T-helper 2 cell treated with Interferon-gamma antibody and Interleukin-4, amounts not matched to agents 5 μg/mL and 100 μg/mL, for 36 hours (primary cell): ENCODE measurements at regions not wholly inside any gene's neighbourhood (a gene's known extent, or its start where the extent isn't known, plus 50 kb on each side); places are given as distances from the start of the nearest gene placed in this dataset.

Source experiments
- DNase-seq: peaks from one replicate; pipeline ENCODE4 v3.0.0; 2021; ENCODE audit warnings: low spot score
- H3K27ac Mint-ChIP-seq: one replicate; pipeline ENCODE4 v1.8.0; 2021; ENCODE audit warnings: mild to moderate bottlenecking, mixed read lengths
- H3K27me3 Mint-ChIP-seq: one replicate; pipeline ENCODE4 v1.8.0; 2021; ENCODE audit warnings: low read depth, mixed read lengths
- H3K36me3 Mint-ChIP-seq: one replicate; pipeline ENCODE4 v1.8.0; 2021; ENCODE audit warnings: low read depth, mixed read lengths
- H3K4me1 Mint-ChIP-seq: one replicate; pipeline ENCODE4 v1.8.0; 2021; ENCODE audit warnings: low read depth, mixed read lengths
- H3K4me3 Mint-ChIP-seq: one replicate; pipeline ENCODE4 v1.8.0; 2022; ENCODE audit warnings: mild to moderate bottlenecking, moderate library complexity, mixed read lengths
- H3K9me3 Mint-ChIP-seq: one replicate; pipeline ENCODE4 v1.8.0; 2021; ENCODE audit warnings: mixed read lengths

- H3K36me3 Mint-ChIP-seq = no peaks in the 10 kb centered on the region
- peaks cover 4% of the 10 kb centered on the region for H3K27me3 Mint-ChIP-seq
- no peak for DNase-seq
- H3K4me1 Mint-ChIP-seq = no peaks in the 10 kb centered on the region
- H3K9me3 Mint-ChIP-seq = no peaks in the 10 kb centered on the region
- no peak overlapping the region for H3K27ac Mint-ChIP-seq
- no peak overlapping the region for H3K4me3 Mint-ChIP-seq
Measured at GRCh38 chr15:39354189-39354588, 226.7 kb upstream of the THBS1 start.

- Mint-ChIP-seq H3K36me3 (no peaks in the 10 kb centered on the region), H3K4me1 (no peaks in the 10 kb centered on the region), H3K27ac (no peak overlapping the region), H3K9me3 (no peaks in the 10 kb centered on the region), H3K4me3 (no peak overlapping the region), H3K27me3 (peaks cover 10% of the 10 kb centered on the region)
- no peak for DNase-seq
Measured at GRCh38 chr15:39357480-39358268, 223.2 kb upstream of the THBS1 start.

- no peak for DNase-seq
- Mint-ChIP-seq H3K4me1 (no peaks in the 10 kb centered on the region), H3K36me3 (no peaks in the 10 kb centered on the region), H3K9me3 (no peaks in the 10 kb centered on the region), H3K4me3 (no peak overlapping the region), H3K27me3 (peaks cover 10% of the 10 kb centered on the region), H3K27ac (no peak overlapping the region)
Measured at GRCh38 chr15:39358441-39359041, 222.3 kb upstream of the THBS1 start.

GRCh38 chr15:39359771-39360170 lies 221.1 kb upstream of the THBS1 start:
- peaks cover 10% of the 10 kb centered on the region for H3K27me3 Mint-ChIP-seq

GRCh38 chr15:39360452-39360851 lies 220.4 kb upstream of the THBS1 start:
- DNase-seq = no peak
- Mint-ChIP-seq H3K4me1 (no peaks in the 10 kb centered on the region), H3K36me3 (no peaks in the 10 kb centered on the region), H3K9me3 (no peaks in the 10 kb centered on the region), H3K27me3 (peaks cover 10% of the 10 kb centered on the region), H3K4me3 (no peak overlapping the region), H3K27ac (no peak overlapping the region)

More at GRCh38 chr15:39359771-39360170, 221.1 kb upstream of the THBS1 start:
- no peak overlapping the region for H3K4me3 Mint-ChIP-seq
- no peaks in the 10 kb centered on the region for H3K4me1 Mint-ChIP-seq
- no peak overlapping the region for H3K27ac Mint-ChIP-seq
- DNase-seq = no peak
- H3K9me3 Mint-ChIP-seq = no peaks in the 10 kb centered on the region
- no peaks in the 10 kb centered on the region for H3K36me3 Mint-ChIP-seq

GRCh38 chr15:39361497-39361896 lies 219.4 kb upstream of the THBS1 start:
- H3K27ac Mint-ChIP-seq = no peak overlapping the region
- H3K9me3 Mint-ChIP-seq = no peaks in the 10 kb centered on the region
- H3K4me1 Mint-ChIP-seq = no peaks in the 10 kb centered on the region
- peaks cover 10% of the 10 kb centered on the region for H3K27me3 Mint-ChIP-seq
- H3K4me3 Mint-ChIP-seq = no peak overlapping the region
- H3K36me3 Mint-ChIP-seq = no peaks in the 10 kb centered on the region
- no peak for DNase-seq

GRCh38 chr15:39362821-39363561 lies 217.9 kb upstream of the THBS1 start:
- H3K27me3 Mint-ChIP-seq = peaks cover 7% of the 10 kb centered on the region
- DNase-seq = no peak
- no peaks in the 10 kb centered on the region for H3K36me3 Mint-ChIP-seq

GRCh38 chr15:39363761-39364586 lies 216.9 kb upstream of the THBS1 start:
- Mint-ChIP-seq H3K27ac (no peak overlapping the region), H3K4me1 (no peaks in the 10 kb centered on the region), H3K36me3 (no peaks in the 10 kb centered on the region), H3K27me3 (peaks cover 7% of the 10 kb centered on the region), H3K9me3 (peaks cover 4% of the 10 kb centered on the region), H3K4me3 (no peak overlapping the region)
- no peak for DNase-seq

More at GRCh38 chr15:39362821-39363561, 217.9 kb upstream of the THBS1 start:
- Mint-ChIP-seq H3K9me3 (no peaks in the 10 kb centered on the region), H3K27ac (no peak overlapping the region), H3K4me1 (no peaks in the 10 kb centered on the region), H3K4me3 (no peak overlapping the region)

- Mint-ChIP-seq H3K9me3 (peaks cover 4% of the 10 kb centered on the region), H3K36me3 (no peaks in the 10 kb centered on the region), H3K27me3 (peaks cover 2% of the 10 kb centered on the region), H3K4me3 (no peak overlapping the region), H3K27ac (no peak overlapping the region), H3K4me1 (no peaks in the 10 kb centered on the region)
- DNase-seq = no peak
Measured at GRCh38 chr15:39364721-39365120, 216.2 kb upstream of the THBS1 start.

- no peak overlapping the region for H3K4me3 Mint-ChIP-seq
- no peaks in the 10 kb centered on the region for H3K36me3 Mint-ChIP-seq
- no peak for DNase-seq
- H3K4me1 Mint-ChIP-seq = no peaks in the 10 kb centered on the region
- H3K27ac Mint-ChIP-seq = no peak overlapping the region
- H3K9me3 Mint-ChIP-seq = peaks cover 4% of the 10 kb centered on the region
- H3K27me3 Mint-ChIP-seq = no peaks in the 10 kb centered on the region
Measured at GRCh38 chr15:39365161-39365560, 215.7 kb upstream of the THBS1 start.

- Mint-ChIP-seq H3K27ac (no peak overlapping the region), H3K9me3 (peaks cover 4% of the 10 kb centered on the region), H3K36me3 (no peaks in the 10 kb centered on the region), H3K4me1 (no peaks in the 10 kb centered on the region), H3K4me3 (no peak overlapping the region), H3K27me3 (no peaks in the 10 kb centered on the region)
- DNase-seq = no peak
Measured at GRCh38 chr15:39365873-39366272, 215.0 kb upstream of the THBS1 start.

- Mint-ChIP-seq H3K9me3 (peaks cover 4% of the 10 kb centered on the region), H3K27me3 (no peaks in the 10 kb centered on the region)
Measured at GRCh38 chr15:39367596-39367995, 213.3 kb upstream of the THBS1 start.

GRCh38 chr15:39369768-39370167 lies 211.1 kb upstream of the THBS1 start:
- Mint-ChIP-seq H3K27ac (no peak overlapping the region), H3K4me1 (no peaks in the 10 kb centered on the region), H3K27me3 (peaks cover 2% of the 10 kb centered on the region), H3K9me3 (peaks cover 4% of the 10 kb centered on the region), H3K36me3 (no peaks in the 10 kb centered on the region), H3K4me3 (no peak overlapping the region)
- no peak for DNase-seq

More at GRCh38 chr15:39367596-39367995, 213.3 kb upstream of the THBS1 start:
- Mint-ChIP-seq H3K4me3 (no peak overlapping the region), H3K4me1 (no peaks in the 10 kb centered on the region), H3K36me3 (no peaks in the 10 kb centered on the region), H3K27ac (no peak overlapping the region)
- no peak for DNase-seq
